ENCODE measurements at regions not wholly inside any gene's neighbourhood (a gene's known extent, or its start where the extent isn't known, plus 50 kb on each side); places are given as distances from the start of the nearest gene placed in this dataset.

- Histone ChIP-seq H3K9ac (ENCODE audit: extremely low read depth, insufficient read length, low read length) (no peak overlapping the region), H4K91ac (ENCODE audit: insufficient read length, low read depth, low read length) (no peak overlapping the region), H3T11ph (ENCODE audit: low read length) (no peak overlapping the region), H4K20me1 (ENCODE audit: control insufficient read depth, insufficient read depth, insufficient read length) (no peaks in the 10 kb centered on the region), H3K27ac (ENCODE audit: insufficient read length, low read depth, low read length) (no peak overlapping the region), H2AFZ (ENCODE audit: low read length) (no peak overlapping the region), H3K56ac (ENCODE audit: insufficient read length, low read depth, low read length) (no peak overlapping the region), H3K18ac (ENCODE audit: insufficient read length, low read depth, low read length) (no peak overlapping the region), H3K79me1 (ENCODE audit: insufficient read depth, low read depth, low read length, poor library complexity, severe bottlenecking) (no peaks in the 10 kb centered on the region), H4K8ac (replicated peaks; ENCODE audit: insufficient read length, low read depth, low read length) (no peak overlapping the region), H2BK12ac (ENCODE audit: insufficient read length, low read depth, low read length) (no peak overlapping the region), H3K4ac (ENCODE audit: low read depth, low read length) (no peak overlapping the region), H2AK5ac (ENCODE audit: insufficient read length, low read length) (no peak overlapping the region), H2BK5ac (ENCODE audit: insufficient read length, low read length) (no peak overlapping the region), H2BK15ac (ENCODE audit: low read depth, low read length) (no peak overlapping the region), H2BK120ac (ENCODE audit: low read depth, low read length, poor library complexity, severe bottlenecking) (no peak overlapping the region), H3K23ac (ENCODE audit: insufficient read length, low read depth, low read length) (no peak overlapping the region), H3K14ac (ENCODE audit: insufficient read depth, low read length) (no peak overlapping the region), H3K9me3 (ENCODE audit: control insufficient read depth, low read depth, low read length) (no peaks in the 10 kb centered on the region), H2BK20ac (ENCODE audit: low read depth, low read length, poor library complexity, severe bottlenecking) (no peak overlapping the region), H3K79me2 (ENCODE audit: insufficient read depth, low read length) (no peaks in the 10 kb centered on the region), H3K23me2 (ENCODE audit: insufficient read length, low read depth, low read length, poor library complexity, severe bottlenecking) (no peaks in the 10 kb centered on the region), H4K5ac (ENCODE audit: insufficient read length, low read depth, low read length) (no peak overlapping the region), H3K4me1 (ENCODE audit: insufficient read depth, low read length) (no peaks in the 10 kb centered on the region), H3K27me3 (ENCODE audit: insufficient read depth, low read length) (no peaks in the 10 kb centered on the region), H3K4me2 (ENCODE audit: insufficient read depth, insufficient read length, low read length) (no peak overlapping the region)
- no peaks in the 10 kb centered on the region for H3K27me3 Mint-ChIP-seq (ENCODE audit: low read depth)
- no peak overlapping the region for H3K4me3 Mint-ChIP-seq
- no peak for TF ChIP-seq CTCF (conservative IDR thresholded peaks at IDR 0.05)
- H3K27ac Mint-ChIP-seq: no peak overlapping the region
- no peaks in the 10 kb centered on the region for H3K4me1 Mint-ChIP-seq
- no peaks in the 10 kb centered on the region for H3K36me3 Mint-ChIP-seq (ENCODE audit: insufficient read depth in 1 of 3, low read depth in 3 of 3)
- H3K9me3 Mint-ChIP-seq: no peaks in the 10 kb centered on the region; a peak in 1 of 5 replicates
- WGBS (ENCODE audit: extremely low coverage, insufficient read length, low lambda C conversion rate): no CpG with 5 or more reads among the region's 1 CpG
- no peak for DNase-seq
These were observed 376.9 kb upstream of the REG3G start for GRCh38 chr2:78648558-78648957.

Measured in H9 (cell line).